A673 (cell line): ENCODE measurements at regions not wholly inside any gene's neighbourhood (a gene's known extent, or its start where the extent isn't known, plus 50 kb on each side); places are given as distances from the start of the nearest gene placed in this dataset.

Source experiments
- EZH2 ChIP-seq: fragments of 200-600 bp; sonication (generic); IDR thresholded peaks from 2 replicates; pipeline ENCODE4 v1.6.1; 2017; ENCODE audit warnings: borderline replicate concordance, low read depth, mild to moderate bottlenecking, mixed read lengths, antibody characterized with exemption, low read length; ENCODE audit not compliant: poor library complexity, severe bottlenecking
- TF ChIP-seq, protein P1 (sequence below): fragments of 300-800, 200-600 bp; sonication (generic); conservative IDR thresholded peaks from 2 replicates; pipeline ENCODE4 v1.5.1; 2017; ENCODE audit warnings: low read depth, mild to moderate bottlenecking, antibody characterized with exemption, low read length, moderate library complexity, mixed read lengths

GRCh38 chr16:79316004-79316458, 284.5 kb downstream of the MAF start:
- TF ChIP-seq, protein P1, sequence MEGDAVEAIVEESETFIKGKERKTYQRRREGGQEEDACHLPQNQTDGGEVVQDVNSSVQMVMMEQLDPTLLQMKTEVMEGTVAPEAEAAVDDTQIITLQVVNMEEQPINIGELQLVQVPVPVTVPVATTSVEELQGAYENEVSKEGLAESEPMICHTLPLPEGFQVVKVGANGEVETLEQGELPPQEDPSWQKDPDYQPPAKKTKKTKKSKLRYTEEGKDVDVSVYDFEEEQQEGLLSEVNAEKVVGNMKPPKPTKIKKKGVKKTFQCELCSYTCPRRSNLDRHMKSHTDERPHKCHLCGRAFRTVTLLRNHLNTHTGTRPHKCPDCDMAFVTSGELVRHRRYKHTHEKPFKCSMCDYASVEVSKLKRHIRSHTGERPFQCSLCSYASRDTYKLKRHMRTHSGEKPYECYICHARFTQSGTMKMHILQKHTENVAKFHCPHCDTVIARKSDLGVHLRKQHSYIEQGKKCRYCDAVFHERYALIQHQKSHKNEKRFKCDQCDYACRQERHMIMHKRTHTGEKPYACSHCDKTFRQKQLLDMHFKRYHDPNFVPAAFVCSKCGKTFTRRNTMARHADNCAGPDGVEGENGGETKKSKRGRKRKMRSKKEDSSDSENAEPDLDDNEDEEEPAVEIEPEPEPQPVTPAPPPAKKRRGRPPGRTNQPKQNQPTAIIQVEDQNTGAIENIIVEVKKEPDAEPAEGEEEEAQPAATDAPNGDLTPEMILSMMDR: no peak
- no peak for TF ChIP-seq EZH2
